ENCODE measurements at regions not wholly inside any gene's neighbourhood (a gene's known extent, or its start where the extent isn't known, plus 50 kb on each side); places are given as distances from the start of the nearest gene placed in this dataset.
"Not testable (repeated sequence)": the region's sequence is repeated elsewhere in the genome, so short reads cannot be mapped to it uniquely, and the experiment has no call there.

DNA sequence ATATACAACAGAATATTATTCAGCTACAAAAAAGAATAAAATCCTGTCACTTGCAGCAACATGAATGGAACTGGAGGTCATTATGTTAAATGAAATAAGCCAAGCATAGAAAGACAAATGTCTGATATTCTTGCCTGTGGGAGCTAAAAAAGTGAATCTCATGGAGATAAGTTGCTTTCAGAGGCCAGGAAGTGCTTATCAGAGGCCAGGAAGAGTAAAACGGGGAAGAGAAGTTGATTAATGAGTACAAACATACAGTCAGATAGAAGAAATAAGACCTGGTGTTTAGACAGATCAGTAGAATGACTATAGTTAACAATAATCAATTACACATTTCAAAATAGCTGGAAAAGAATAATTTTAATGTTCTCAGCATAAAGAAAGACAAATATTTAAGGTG, 54.4 kb upstream of the CPHXL start:
- FAIRE-seq: no peak

DNA sequence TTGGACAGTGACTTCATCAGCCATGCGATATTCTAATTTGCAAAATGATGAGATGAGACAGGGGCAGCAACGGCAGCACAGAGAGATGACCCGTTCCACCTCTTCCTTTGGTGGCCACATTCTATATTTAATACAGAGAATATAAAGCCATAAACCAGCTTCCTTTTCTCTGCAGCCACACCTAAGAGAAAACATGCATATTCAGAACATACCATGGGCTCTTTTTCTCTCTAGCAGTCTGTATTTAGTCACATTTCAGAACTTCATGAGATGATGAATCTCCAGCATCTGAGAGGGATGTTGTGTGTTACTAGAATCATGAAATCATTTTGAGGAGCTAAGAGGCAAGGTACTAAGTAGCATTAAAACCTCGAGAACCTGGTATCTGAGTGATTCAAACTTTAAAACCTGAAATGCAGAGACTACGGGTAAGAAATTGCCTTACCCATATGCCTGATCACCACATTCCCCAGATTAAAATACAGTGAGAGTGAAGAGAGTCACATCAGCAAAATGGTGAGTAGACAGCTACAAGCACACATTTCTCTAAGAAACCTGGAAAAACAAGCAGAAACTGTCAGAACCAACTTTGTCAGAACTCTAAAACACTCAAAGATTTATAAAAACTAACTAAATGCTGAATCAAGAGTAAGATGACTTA, 55.5 kb upstream of the CPHXL start:
- FAIRE-seq: no peak

DNA sequence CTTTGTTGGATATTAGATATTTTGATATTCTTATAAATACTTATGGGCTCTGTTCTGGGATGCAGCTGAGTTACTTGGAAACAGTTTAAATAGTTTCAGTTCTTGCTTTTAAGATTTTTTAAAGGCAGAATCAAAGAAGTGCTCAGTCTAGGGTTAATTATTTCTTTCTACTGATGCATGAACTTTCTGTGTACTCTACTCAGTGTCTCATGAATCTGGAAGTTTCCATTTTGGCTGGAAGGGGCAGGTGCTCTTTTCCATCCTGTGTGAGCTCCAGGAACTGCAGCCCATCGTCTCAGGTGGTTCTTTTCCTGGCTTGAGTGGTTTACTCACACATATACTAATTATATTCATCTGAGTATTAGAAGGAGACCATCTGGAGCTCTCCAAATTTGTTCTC, 61.1 kb upstream of the CPHXL start:
- FAIRE-seq: no peak

DNA sequence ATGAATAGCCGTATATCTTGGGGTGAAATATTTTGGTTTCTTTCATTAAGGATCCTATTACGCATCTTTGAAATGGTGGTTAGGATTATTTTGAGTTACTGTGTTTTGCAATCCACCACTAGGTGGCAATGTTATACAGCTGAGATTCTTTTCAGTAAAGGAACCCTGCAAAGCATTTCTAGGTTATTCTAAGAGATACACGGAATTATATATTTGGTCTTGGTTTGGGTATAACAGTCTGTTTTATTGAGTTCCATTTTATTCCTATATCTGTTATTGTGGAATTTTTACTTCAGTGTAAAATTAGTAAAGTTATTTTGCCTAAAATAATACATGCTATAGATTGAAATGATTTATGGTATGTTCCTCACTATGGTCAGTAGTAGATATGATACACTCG, 62.9 kb upstream of the CPHXL start:
- peak; percentile 96 for FAIRE-seq

DNA sequence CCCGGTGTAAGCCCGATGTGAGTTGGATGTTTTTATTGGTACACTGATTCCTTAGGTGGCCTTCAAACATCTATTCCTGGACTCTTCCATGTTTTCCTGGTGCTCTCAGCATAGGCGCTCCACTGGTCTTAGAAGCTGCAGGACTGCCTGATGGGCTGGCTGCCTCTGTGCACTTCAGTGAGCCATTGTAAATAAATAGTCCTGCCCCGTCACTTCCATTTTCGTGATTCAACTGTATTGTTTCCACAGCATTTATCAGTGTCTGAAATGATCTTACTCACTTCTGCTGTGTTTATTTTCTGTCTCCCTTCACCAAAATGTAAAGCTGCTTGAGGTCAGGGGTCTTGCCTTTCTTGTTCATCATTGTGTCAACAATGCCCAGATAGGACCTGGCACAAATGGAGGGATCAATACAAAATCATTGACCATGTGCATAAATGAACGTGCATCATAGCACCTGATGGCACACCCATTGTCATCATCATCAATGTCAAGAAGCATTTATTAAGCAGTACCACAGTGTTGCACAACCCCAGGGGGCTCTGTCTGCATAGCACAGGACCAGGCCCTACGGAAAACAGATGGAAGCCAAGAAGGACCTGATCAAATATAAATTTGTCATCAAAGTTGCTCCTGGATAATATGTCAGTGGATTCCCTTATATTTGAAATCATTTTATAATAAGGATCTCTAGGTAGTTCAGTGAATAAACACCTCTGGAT, 66.6 kb upstream of the CPHXL start:
- FAIRE-seq: no peak

DNA sequence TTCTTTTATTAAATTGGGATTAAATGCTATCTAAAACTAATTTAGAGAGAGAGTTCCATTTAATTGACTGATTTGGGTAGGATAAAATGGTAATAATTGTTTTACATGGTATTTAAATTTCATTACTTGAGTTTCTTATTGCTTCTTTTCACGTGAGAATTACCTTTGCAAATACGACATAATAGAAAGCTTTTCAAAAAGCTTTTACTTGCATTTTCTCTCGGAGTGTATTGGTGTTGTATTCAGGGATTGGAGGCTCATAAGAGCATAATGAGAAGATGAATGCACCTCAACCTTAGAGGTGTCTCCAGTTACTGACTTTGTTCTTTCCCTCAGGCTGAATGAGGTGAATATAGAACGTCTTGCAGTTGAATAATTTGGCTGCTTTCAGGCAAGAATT, 67.4 kb upstream of the CPHXL start:
- FAIRE-seq: no peak

DNA sequence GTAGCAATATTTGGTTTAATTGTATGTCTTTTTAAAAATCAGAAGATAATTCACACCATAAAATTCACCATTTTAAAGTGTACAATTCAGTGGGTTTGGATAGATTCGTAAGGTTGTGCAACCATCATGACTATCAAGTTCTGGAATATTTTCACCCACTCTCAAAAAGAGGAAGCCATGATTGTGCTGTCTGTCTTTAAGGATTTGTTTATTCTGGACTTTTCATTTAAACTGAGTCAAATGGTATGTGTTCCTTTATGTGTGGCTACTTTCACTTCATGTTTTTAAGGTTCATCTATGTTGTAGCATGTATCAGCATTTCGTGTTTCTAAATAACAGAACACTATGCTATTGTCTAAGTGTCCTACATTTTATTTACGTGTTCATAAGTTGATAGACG, 68.1 kb upstream of the CPHXL start:
- FAIRE-seq: no peak

DNA sequence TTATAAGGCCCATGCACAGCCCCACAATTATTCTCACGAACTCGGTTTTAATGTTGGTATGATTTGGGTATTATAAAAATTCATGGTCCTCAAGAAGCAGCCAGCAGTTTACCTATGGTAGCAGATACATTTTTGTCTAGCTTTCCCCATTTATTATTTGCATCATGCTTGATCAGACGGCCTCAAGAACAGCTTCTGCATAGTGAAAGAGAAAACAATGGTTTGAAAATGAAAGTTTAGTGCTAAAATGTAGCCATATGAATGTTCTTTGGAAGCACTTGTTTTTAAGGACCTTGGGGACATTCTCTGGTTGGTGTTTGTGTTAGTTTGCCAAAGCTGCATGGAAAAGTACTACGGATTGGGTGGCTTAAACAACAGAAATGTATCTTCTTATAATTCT, 72.4 kb upstream of the CPHXL start:
- no peak for FAIRE-seq

DNA sequence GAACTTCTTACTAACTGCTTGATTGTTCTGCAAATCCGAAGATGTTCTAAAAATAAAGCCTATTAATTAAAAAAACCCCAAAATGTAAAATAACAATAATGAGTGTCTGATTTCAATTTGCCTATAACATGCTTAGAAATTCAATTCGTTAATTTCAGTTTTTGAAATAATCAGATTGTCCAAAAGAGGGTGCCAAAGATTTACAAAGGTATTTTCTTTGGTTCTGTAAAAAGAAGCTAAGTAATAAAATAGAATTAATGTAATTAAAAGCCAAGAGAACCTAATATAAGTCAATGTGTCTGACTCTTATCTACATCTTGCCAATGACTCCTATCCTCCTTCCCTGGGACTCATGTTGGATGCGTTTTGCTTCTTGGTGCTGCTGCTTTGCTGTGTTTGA, 75.0 kb upstream of the CPHXL start:
- peak; percentile 58 for FAIRE-seq

DNA sequence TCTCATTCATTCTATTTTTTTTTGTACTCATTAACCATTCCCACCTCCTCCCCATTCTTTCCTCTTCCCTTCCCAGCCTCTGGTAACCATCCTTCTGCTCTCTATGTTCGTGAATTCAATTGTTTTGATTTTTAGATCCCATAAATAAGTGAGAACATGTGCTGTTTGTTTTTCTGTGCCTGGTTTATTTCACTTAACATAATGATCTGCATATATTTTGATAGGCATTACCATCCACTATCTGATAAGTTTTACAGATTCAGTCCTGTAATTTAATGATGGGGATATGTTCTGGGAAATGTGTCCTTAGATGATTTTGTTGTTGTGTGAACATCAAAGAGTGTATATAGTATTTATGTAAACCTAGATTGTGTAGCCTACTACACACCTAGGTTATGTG, 77.5 kb upstream of the CPHXL start:
- FAIRE-seq: no peak

DNA sequence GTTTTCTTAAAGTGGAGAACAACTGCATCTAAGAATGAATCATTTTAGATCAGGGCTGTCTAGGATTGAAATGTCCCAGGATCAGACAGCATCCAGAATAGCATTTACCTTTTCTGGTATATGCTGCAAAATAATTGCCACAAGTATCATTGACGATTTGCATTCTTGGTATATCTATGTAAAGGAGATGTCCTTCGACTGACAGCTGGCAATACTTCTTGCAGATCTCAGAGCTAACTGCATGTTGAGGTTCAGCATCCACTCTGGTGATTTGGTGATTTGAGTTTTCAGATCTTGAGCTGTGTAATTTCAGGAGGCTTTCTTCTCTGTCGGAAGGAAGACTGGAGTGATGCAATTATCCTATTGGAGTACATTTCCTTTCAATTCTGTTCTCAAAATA, 78.1 kb upstream of the CPHXL start:
- no peak for FAIRE-seq

DNA sequence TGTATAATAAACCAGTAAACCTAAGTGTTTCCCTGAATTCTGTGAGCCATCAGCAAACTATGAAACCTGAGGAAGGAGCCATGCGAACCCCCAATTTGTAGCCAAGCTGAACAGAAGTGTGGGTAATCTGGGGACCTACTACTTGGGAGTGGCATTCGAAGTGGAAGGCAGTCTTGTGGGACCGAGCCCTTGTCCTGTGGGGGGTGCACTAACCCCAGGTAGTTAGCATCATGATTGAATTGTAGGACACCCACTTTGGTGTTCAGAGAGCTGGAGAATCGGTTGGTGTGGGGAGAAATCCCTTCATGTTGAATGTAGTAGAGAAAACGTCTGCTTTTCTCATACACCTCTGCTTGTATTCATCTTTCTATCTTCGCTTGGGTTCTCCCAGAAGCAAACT, 79.7 kb upstream of the CPHXL start:
- no peak for FAIRE-seq

DNA sequence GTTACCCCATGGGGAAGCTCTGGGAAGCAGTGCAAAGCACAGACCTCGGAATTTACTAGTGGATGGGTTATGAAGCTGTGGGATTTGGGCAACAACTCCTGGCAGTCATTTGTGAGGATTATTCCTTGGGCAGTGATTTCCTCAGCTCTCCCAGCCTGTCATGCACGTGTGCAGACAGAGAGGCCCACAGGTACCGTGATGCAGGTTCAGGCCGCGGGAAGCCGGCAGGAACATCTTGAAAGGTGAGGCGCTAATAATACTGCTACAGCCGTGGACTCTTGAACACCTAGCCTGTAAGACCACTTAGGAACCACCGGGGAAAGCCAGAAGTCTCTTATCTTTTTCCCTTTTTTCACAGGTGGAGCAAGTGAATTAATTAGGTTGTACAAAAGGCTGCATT, 80.2 kb upstream of the CPHXL start:
- no peak for FAIRE-seq

DNA sequence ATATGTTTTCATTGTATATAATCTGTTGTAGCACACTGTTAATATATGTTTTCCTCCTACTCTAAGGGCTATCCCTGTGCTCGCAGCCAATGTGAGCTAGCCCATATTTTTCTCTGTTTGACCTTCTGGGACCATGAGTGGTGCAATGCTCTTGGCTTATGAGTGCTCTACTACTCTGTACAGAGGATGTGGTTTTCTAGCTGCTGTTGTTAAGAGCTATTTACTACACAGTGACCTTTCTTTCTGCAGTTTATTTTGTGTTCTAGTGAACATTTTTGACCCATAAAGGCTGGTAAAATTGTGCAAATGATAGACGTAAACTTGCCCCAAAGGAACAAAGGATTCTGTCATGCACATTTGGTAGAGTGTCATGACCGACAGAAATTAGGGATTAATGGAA, 84.1 kb upstream of the CPHXL start:
- FAIRE-seq: no peak

DNA sequence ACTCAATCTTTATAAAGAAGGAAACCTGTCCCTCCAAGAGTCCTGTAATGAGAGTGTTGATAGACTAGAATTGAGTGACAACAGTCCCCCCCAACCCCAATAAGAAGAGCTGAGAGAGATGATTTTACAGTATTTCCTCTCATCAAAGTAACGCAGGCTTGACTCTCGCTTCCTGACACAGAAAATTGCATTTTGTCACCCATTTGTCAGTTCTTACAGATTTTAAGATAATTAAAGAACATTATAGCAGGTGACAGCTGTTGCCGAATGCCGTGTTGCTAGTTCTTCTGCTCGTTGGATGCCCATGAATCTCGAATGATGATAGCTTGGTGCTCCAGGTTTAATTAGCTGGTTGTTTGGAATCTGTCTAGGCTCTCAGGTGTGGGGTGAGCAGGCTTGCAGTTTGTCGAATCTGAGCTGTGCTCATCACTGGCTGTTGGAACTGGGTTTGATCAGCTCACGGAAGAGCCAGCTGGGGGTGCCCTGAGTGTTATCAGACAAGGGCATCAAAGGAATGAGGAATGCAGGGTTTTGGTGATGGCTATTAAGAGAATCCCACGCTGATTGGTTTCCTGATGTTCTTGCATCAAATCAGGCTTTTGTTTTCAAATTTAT, 84.8 kb upstream of the CPHXL start:
- no peak for FAIRE-seq

DNA sequence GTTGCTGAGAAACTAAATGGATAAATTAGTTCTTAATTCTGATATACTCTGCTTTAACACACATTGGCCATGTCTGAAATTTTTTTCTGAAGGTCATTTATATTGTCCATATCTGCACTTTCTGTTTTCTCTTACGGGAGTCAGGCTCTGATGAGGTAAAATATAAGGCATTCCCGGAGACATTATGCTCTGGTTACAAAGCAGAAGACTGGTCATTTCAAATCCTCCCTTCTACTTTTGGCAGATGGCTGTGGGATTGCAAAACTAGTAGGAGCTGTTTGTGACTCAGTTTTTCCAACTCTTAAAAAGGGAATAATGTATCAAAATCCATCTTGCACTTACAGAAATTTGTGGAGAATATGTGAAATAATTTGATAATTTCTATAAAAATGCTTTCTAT, 92.2 kb upstream of the CPHXL start:
- no peak for FAIRE-seq

DNA sequence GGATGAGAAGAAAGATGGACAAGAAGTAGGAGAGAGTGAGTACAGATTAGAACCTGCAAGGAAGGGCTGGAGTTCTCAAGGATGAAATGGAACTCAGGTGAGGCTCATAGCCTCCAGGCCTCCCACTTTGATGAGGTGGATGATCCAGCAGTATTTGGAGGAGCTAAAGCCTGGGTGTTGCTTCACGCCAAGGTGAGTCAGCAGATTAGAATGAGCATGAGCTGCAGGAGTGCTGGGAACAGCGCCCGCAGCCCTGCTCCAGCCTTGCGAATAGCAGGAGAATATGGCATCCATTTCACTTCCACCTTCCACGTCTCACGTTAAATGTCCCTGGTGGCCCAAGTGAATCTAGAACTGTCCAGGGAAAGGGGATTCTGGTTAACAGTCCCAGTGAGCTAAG, 94.4 kb upstream of the CPHXL start:
- FAIRE-seq: no peak

DNA sequence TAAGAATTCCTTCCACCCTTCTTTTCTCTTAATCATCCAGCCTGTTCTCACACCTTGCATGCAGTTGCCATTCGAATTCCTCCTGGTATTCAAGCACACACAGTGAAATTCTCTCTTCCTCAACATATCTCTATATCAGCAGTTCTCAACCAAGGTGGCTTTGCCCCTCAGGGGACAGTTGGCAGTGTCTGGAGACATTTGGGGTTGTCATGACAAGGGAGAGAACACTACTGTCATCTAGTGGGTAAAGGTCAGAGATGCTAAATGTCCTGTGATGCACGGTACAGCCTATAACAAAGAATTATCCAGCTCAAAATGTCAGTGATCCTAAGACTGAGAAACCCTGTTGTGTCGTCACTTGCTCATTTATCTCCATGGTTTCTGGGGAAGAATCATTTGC, 94.8 kb upstream of the CPHXL start:
- FAIRE-seq: no peak

DNA sequence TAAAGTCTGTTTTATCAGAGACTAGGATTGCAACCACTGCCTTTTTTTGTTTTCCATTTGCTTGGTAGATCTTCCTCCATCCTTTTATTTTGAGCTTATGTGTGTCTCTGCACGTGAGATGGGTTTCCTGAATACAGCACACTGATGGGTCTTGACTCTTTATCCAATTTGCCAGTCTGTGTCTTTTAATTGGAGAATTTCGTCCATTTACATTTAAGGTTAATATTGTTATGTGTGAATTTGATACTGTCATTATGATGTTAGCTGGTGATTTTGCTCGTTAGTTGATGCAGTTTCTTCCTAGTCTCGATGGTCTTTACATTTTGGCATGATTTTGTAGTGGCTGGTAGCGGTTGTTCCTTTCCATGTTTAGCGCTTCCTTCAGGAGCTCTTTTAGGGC, 99.5 kb upstream of the CPHXL start:
- FAIRE-seq: not testable (repeated sequence)

DNA sequence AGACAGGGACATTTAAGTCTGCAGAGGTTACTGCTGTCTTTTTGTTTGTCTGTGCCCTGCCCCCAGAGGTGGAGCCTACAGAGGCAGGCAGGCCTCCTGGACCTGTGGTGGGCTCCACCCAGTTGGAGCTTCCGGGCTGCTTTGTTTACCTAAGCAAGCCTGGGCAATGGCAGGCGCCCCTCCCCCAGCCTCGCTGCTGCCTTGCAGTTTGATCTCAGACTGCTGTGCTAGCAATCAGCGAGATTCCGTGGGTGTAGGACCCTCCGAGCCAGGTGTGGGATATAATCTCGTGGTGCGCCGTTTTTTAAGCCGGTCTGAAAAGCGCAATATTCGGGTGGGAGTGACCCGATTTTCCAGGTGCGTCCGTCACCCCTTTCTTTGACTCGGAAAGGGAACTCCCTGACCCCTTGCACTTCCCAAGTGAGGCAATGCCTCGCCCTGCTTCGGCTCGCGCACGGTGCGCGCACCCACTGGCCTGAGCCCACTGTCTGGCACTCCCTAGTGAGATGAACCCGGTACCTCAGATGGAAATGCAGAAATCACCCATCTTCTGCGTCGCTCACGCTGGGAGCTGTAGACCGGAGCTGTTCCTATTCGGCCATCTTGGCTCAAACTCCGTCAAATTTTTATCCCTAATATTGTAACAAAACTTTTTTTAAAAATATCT, 101.2 kb upstream of the CPHXL start:
- FAIRE-seq: not testable (repeated sequence)

DNA sequence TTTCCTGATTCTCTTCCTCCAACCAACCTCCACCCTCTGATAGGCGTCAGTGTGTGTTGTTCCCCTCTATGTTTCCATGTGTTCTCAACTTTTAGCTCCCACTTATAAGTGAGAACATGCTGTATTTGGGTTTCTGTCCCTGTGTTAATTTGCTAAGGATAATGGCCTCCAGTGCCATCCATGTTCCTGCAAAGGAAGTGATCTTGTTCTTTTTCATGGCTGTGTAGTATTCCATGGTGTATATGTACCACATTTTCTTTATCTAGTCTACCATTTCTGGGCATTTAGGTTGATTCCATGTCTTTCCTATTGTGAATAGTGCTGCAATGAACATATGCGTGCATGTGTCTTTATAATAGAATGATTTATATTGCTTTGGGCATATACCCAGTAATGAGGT, 107.1 kb upstream of the CPHXL start:
- FAIRE-seq: not testable (repeated sequence)

DNA sequence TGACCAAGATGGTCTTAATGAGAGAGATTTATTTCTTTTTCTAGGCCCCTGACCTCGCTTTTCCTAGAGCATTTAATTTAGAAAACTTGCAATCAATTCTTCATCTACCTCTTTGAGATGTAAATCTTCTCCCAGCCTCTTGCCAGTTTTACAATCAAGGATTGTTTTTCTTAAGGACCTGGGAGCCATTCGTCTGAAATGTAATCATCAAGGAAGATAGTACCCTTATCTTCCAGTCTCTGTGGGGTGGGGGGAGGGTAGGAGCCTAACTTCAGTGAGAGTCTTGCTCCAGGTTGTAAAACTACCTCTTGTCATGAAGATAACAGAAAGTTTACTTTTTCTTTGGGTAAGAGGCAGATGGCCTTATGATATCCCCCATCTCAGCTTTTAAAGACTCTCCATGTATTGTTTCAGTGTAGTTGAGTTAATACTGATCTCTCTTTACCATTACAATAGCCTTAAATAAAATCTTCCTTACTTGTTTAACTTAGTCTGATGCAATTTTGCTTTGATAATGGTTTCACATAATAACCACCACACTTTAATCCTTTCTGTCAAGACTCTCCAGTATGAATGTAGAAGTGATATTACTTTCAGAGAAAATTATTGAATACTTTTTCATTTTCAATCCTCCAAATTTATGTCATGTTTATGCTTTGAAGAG, 110.2 kb upstream of the CPHXL start:
- FAIRE-seq: no peak

DNA sequence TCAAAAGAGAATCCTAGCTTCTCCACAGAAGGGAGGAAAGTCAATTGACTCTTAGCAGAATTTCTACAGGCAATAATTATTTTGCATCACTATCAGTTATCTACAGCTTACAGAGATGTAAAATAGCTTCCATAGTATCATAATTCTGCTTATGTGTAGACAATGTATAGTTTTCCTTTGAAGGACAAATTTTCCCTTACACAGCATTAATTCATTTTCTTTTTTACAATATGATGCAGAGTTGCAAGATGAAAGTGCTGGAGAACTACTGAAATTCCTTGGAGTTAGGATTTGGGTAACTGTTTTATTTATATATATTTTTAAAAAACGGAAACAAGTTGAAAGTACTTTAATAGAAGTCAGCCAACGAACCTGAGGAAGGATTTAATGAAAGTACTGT, 111.0 kb upstream of the CPHXL start:
- no peak for FAIRE-seq

DNA sequence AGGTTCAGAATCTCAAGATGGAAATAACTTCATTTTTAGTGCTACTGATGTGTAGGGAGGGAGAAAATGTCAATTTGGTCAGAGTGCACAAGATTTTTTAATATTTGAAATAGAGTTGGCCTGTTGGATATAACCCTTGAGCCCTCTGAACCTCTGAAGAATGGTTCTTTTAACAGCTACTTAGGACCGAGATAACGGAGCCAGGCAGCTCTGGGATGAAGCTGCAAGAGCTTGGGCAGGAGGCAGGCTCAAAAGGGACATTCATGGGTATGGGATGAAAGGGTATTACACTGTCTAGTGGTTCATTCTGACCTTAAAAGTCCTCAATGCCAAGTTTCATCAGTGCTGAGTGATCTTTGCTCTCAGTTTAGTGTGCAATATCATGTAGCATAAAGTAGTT, 111.4 kb upstream of the CPHXL start:
- no peak for FAIRE-seq
